Fibroblast of pulmonary artery (primary cell): ENCODE measurements at regions not wholly inside any gene's neighbourhood (a gene's known extent, or its start where the extent isn't known, plus 50 kb on each side); places are given as distances from the start of the nearest gene placed in this dataset.
A peak's percentile ranks its signal among the peaks of the same experiment; 100 is the strongest.

Experiments used
- DNase-seq: peaks from one replicate; pipeline ENCODE4 v3.0.0-alpha.2; 2010; ENCODE audit warnings: low read depth
- H3K4me3 ChIP-seq: replicated peaks from 2 replicates; pipeline ENCODE4 v1.5.1; 2011; ENCODE audit warnings: low read depth, mild to moderate bottlenecking, control low read depth, low read length, moderate library complexity
- CTCF ChIP-seq: IDR thresholded peaks from 2 replicates; pipeline ENCODE4 v1.5.1; 2011; ENCODE audit warnings: mild to moderate bottlenecking, control low read depth, low read length, inconsistent platforms; ENCODE audit errors: missing control alignments

GRCh38 chr3:159848348-159849118 lies 140.1 kb upstream of the IL12A start:
- no peak for TF ChIP-seq CTCF
- H3K4me3 ChIP-seq: no peak overlapping the region
- DNase-seq: no peak

- H3K4me3 ChIP-seq: no peak overlapping the region
- no peak for TF ChIP-seq CTCF
- DNase-seq: no peak
These were observed 138.2 kb upstream of the IL12A start for GRCh38 chr3:159850481-159850880.

- no peak for TF ChIP-seq CTCF
- no peak for DNase-seq
- H3K4me3 ChIP-seq: no peak overlapping the region
These were observed 136.4 kb upstream of the IL12A start for GRCh38 chr3:159852266-159852665.

GRCh38 chr3:159852821-159853505 lies 135.7 kb upstream of the IL12A start:
- TF ChIP-seq CTCF: no peak
- peak; percentile 60 for DNase-seq
- H3K4me3 ChIP-seq: peak overlapping the region; percentile 33

GRCh38 chr3:159853506-159853864 lies 135.2 kb upstream of the IL12A start:
- no peak for TF ChIP-seq CTCF
- no peak overlapping the region for H3K4me3 ChIP-seq
- no peak for DNase-seq

- DNase-seq: peak; percentile 89
- H3K4me3 ChIP-seq: peak overlapping the region; percentile 6
- TF ChIP-seq CTCF: no peak
These were observed 134.0 kb upstream of the IL12A start for GRCh38 chr3:159854500-159855124.
